ENCODE measurements at regions not wholly inside any gene's neighbourhood (a gene's known extent, or its start where the extent isn't known, plus 50 kb on each side); places are given as distances from the start of the nearest gene placed in this dataset.

GRCh38 chr18:43393174-43393573 lies 115.9 kb upstream of the SYT4 start:
- Histone ChIP-seq H3K9ac (ENCODE audit: low read depth in 1 of 2, low read length in 2 of 2) (no peak overlapping the region), H3K4me1 (ENCODE audit: control insufficient read depth in 2 of 2, insufficient read depth in 2 of 2, low read length in 2 of 2) (no peaks in the 10 kb centered on the region), H3K4me3 (ENCODE audit: low read length in 2 of 2) (no peak overlapping the region), H3K36me3 (ENCODE audit: control insufficient read depth in 2 of 2, insufficient read depth in 2 of 2, low read length in 2 of 2) (no peaks in the 10 kb centered on the region), H3K9me3 (ENCODE audit: control insufficient read depth in 2 of 2, low read length in 2 of 2) (no peaks in the 10 kb centered on the region), H3K27ac (ENCODE audit: low read depth in 2 of 2, low read length in 2 of 2) (no peak overlapping the region), H3K27me3 (ENCODE audit: control insufficient read depth in 2 of 2, insufficient read depth in 2 of 2, low read length in 2 of 2) (no peaks in the 10 kb centered on the region)

GRCh38 chr18:43396266-43396665 lies 119.0 kb upstream of the SYT4 start:
- Histone ChIP-seq H3K9ac (ENCODE audit: low read depth in 1 of 2, low read length in 2 of 2) (no peak overlapping the region), H3K27ac (ENCODE audit: low read depth in 2 of 2, low read length in 2 of 2) (no peak overlapping the region), H3K4me1 (ENCODE audit: control insufficient read depth in 2 of 2, insufficient read depth in 2 of 2, low read length in 2 of 2) (no peaks in the 10 kb centered on the region), H3K9me3 (ENCODE audit: control insufficient read depth in 2 of 2, low read length in 2 of 2) (no peaks in the 10 kb centered on the region), H3K36me3 (ENCODE audit: control insufficient read depth in 2 of 2, insufficient read depth in 2 of 2, low read length in 2 of 2) (no peaks in the 10 kb centered on the region), H3K4me3 (ENCODE audit: low read length in 2 of 2) (no peak overlapping the region), H3K27me3 (ENCODE audit: control insufficient read depth in 2 of 2, insufficient read depth in 2 of 2, low read length in 2 of 2) (no peaks in the 10 kb centered on the region)

GRCh38 chr18:43398601-43399000 lies 121.3 kb upstream of the SYT4 start:
- Histone ChIP-seq H3K27me3 (ENCODE audit: control insufficient read depth in 2 of 2, insufficient read depth in 2 of 2, low read length in 2 of 2) (no peaks in the 10 kb centered on the region), H3K27ac (ENCODE audit: low read depth in 2 of 2, low read length in 2 of 2) (no peak overlapping the region), H3K9ac (ENCODE audit: low read depth in 1 of 2, low read length in 2 of 2) (no peak overlapping the region), H3K4me3 (ENCODE audit: low read length in 2 of 2) (no peak overlapping the region), H3K36me3 (ENCODE audit: control insufficient read depth in 2 of 2, insufficient read depth in 2 of 2, low read length in 2 of 2) (no peaks in the 10 kb centered on the region), H3K4me1 (ENCODE audit: control insufficient read depth in 2 of 2, insufficient read depth in 2 of 2, low read length in 2 of 2) (no peaks in the 10 kb centered on the region), H3K9me3 (ENCODE audit: control insufficient read depth in 2 of 2, low read length in 2 of 2) (no peaks in the 10 kb centered on the region)

- H3K9me3 ChIP-seq (ENCODE audit: control insufficient read depth in 2 of 2, low read length in 2 of 2), result no peaks in the 10 kb centered on the region
- no peaks in the 10 kb centered on the region for H3K36me3 ChIP-seq (ENCODE audit: control insufficient read depth in 2 of 2, insufficient read depth in 2 of 2, low read length in 2 of 2)
- no peak overlapping the region for H3K4me3 ChIP-seq (ENCODE audit: low read length in 2 of 2)
- H3K27ac ChIP-seq (ENCODE audit: low read depth in 2 of 2, low read length in 2 of 2), result no peak overlapping the region
- no peak overlapping the region for H3K9ac ChIP-seq (ENCODE audit: low read depth in 1 of 2, low read length in 2 of 2)
- no peaks in the 10 kb centered on the region for H3K27me3 ChIP-seq (ENCODE audit: control insufficient read depth in 2 of 2, insufficient read depth in 2 of 2, low read length in 2 of 2)
- no peaks in the 10 kb centered on the region for H3K4me1 ChIP-seq (ENCODE audit: control insufficient read depth in 2 of 2, insufficient read depth in 2 of 2, low read length in 2 of 2)
These were observed 127.8 kb upstream of the SYT4 start for GRCh38 chr18:43405097-43405496.

- Histone ChIP-seq H3K4me3 (ENCODE audit: low read length in 2 of 2) (no peak overlapping the region), H3K27ac (ENCODE audit: low read depth in 2 of 2, low read length in 2 of 2) (no peak overlapping the region), H3K9ac (ENCODE audit: low read depth in 1 of 2, low read length in 2 of 2) (no peak overlapping the region), H3K9me3 (ENCODE audit: control insufficient read depth in 2 of 2, low read length in 2 of 2) (no peaks in the 10 kb centered on the region), H3K4me1 (ENCODE audit: control insufficient read depth in 2 of 2, insufficient read depth in 2 of 2, low read length in 2 of 2) (no peaks in the 10 kb centered on the region), H3K27me3 (ENCODE audit: control insufficient read depth in 2 of 2, insufficient read depth in 2 of 2, low read length in 2 of 2) (no peaks in the 10 kb centered on the region), H3K36me3 (ENCODE audit: control insufficient read depth in 2 of 2, insufficient read depth in 2 of 2, low read length in 2 of 2) (no peaks in the 10 kb centered on the region)
These were observed 136.7 kb upstream of the SYT4 start for GRCh38 chr18:43414006-43414405.

- no peaks in the 10 kb centered on the region for H3K4me1 ChIP-seq (ENCODE audit: control insufficient read depth in 2 of 2, insufficient read depth in 2 of 2, low read length in 2 of 2)
- H3K36me3 ChIP-seq (ENCODE audit: control insufficient read depth in 2 of 2, insufficient read depth in 2 of 2, low read length in 2 of 2), result no peaks in the 10 kb centered on the region
- no peak overlapping the region for H3K27ac ChIP-seq (ENCODE audit: low read depth in 2 of 2, low read length in 2 of 2)
- no peak overlapping the region for H3K9ac ChIP-seq (ENCODE audit: low read depth in 1 of 2, low read length in 2 of 2)
- H3K27me3 ChIP-seq (ENCODE audit: control insufficient read depth in 2 of 2, insufficient read depth in 2 of 2, low read length in 2 of 2), result no peaks in the 10 kb centered on the region
- H3K9me3 ChIP-seq (ENCODE audit: control insufficient read depth in 2 of 2, low read length in 2 of 2), result no peaks in the 10 kb centered on the region
- no peak overlapping the region for H3K4me3 ChIP-seq (ENCODE audit: low read length in 2 of 2)
These were observed 142.8 kb upstream of the SYT4 start for GRCh38 chr18:43420091-43420490.

- H3K4me3 ChIP-seq (ENCODE audit: low read length in 2 of 2), result no peak overlapping the region
- no peaks in the 10 kb centered on the region for H3K27me3 ChIP-seq (ENCODE audit: control insufficient read depth in 2 of 2, insufficient read depth in 2 of 2, low read length in 2 of 2)
- no peaks in the 10 kb centered on the region for H3K4me1 ChIP-seq (ENCODE audit: control insufficient read depth in 2 of 2, insufficient read depth in 2 of 2, low read length in 2 of 2)
- H3K36me3 ChIP-seq (ENCODE audit: control insufficient read depth in 2 of 2, insufficient read depth in 2 of 2, low read length in 2 of 2), result no peaks in the 10 kb centered on the region
- no peak overlapping the region for H3K27ac ChIP-seq (ENCODE audit: low read depth in 2 of 2, low read length in 2 of 2)
- H3K9ac ChIP-seq (ENCODE audit: low read depth in 1 of 2, low read length in 2 of 2), result no peak overlapping the region
- no peaks in the 10 kb centered on the region for H3K9me3 ChIP-seq (ENCODE audit: control insufficient read depth in 2 of 2, low read length in 2 of 2)
These were observed 143.7 kb upstream of the SYT4 start for GRCh38 chr18:43420950-43421349.

- Histone ChIP-seq H3K36me3 (ENCODE audit: control insufficient read depth in 2 of 2, insufficient read depth in 2 of 2, low read length in 2 of 2) (no peaks in the 10 kb centered on the region), H3K9me3 (ENCODE audit: control insufficient read depth in 2 of 2, low read length in 2 of 2) (no peaks in the 10 kb centered on the region), H3K4me1 (ENCODE audit: control insufficient read depth in 2 of 2, insufficient read depth in 2 of 2, low read length in 2 of 2) (no peaks in the 10 kb centered on the region), H3K4me3 (ENCODE audit: low read length in 2 of 2) (no peak overlapping the region), H3K27me3 (ENCODE audit: control insufficient read depth in 2 of 2, insufficient read depth in 2 of 2, low read length in 2 of 2) (no peaks in the 10 kb centered on the region), H3K9ac (ENCODE audit: low read depth in 1 of 2, low read length in 2 of 2) (no peak overlapping the region), H3K27ac (ENCODE audit: low read depth in 2 of 2, low read length in 2 of 2) (no peak overlapping the region)
These were observed 145.2 kb upstream of the SYT4 start for GRCh38 chr18:43422518-43422917.

GRCh38 chr18:43435851-43436250 lies 158.6 kb upstream of the SYT4 start:
- H3K4me3 ChIP-seq (ENCODE audit: low read length in 2 of 2), result no peak overlapping the region
- H3K4me1 ChIP-seq (ENCODE audit: control insufficient read depth in 2 of 2, insufficient read depth in 2 of 2, low read length in 2 of 2), result no peaks in the 10 kb centered on the region
- H3K36me3 ChIP-seq (ENCODE audit: control insufficient read depth in 2 of 2, insufficient read depth in 2 of 2, low read length in 2 of 2), result no peaks in the 10 kb centered on the region
- no peak overlapping the region for H3K9ac ChIP-seq (ENCODE audit: low read depth in 1 of 2, low read length in 2 of 2)
- H3K27me3 ChIP-seq (ENCODE audit: control insufficient read depth in 2 of 2, insufficient read depth in 2 of 2, low read length in 2 of 2), result no peaks in the 10 kb centered on the region
- H3K27ac ChIP-seq (ENCODE audit: low read depth in 2 of 2, low read length in 2 of 2), result no peak overlapping the region
- peaks cover 0 to 4% of the 10 kb centered on the region in 2 donors for H3K9me3 ChIP-seq (ENCODE audit: control insufficient read depth in 2 of 2, low read length in 2 of 2)

GRCh38 chr18:43442131-43442530 lies 164.8 kb upstream of the SYT4 start:
- Histone ChIP-seq H3K27ac (ENCODE audit: low read depth in 2 of 2, low read length in 2 of 2) (no peak overlapping the region), H3K9me3 (ENCODE audit: control insufficient read depth in 2 of 2, low read length in 2 of 2) (peaks cover 0 to 4% of the 10 kb centered on the region in 2 donors), H3K9ac (ENCODE audit: low read depth in 1 of 2, low read length in 2 of 2) (no peak overlapping the region), H3K36me3 (ENCODE audit: control insufficient read depth in 2 of 2, insufficient read depth in 2 of 2, low read length in 2 of 2) (no peaks in the 10 kb centered on the region), H3K4me1 (ENCODE audit: control insufficient read depth in 2 of 2, insufficient read depth in 2 of 2, low read length in 2 of 2) (no peaks in the 10 kb centered on the region), H3K4me3 (ENCODE audit: low read length in 2 of 2) (no peak overlapping the region), H3K27me3 (ENCODE audit: control insufficient read depth in 2 of 2, insufficient read depth in 2 of 2, low read length in 2 of 2) (no peaks in the 10 kb centered on the region)

- H3K4me1 ChIP-seq (ENCODE audit: control insufficient read depth in 2 of 2, insufficient read depth in 2 of 2, low read length in 2 of 2), result no peaks in the 10 kb centered on the region
- peaks cover 0 to 4% of the 10 kb centered on the region in 2 donors for H3K9me3 ChIP-seq (ENCODE audit: control insufficient read depth in 2 of 2, low read length in 2 of 2)
- no peak overlapping the region for H3K4me3 ChIP-seq (ENCODE audit: low read length in 2 of 2)
- H3K27me3 ChIP-seq (ENCODE audit: control insufficient read depth in 2 of 2, insufficient read depth in 2 of 2, low read length in 2 of 2), result no peaks in the 10 kb centered on the region
- H3K27ac ChIP-seq (ENCODE audit: low read depth in 2 of 2, low read length in 2 of 2), result no peak overlapping the region
- no peak overlapping the region for H3K9ac ChIP-seq (ENCODE audit: low read depth in 1 of 2, low read length in 2 of 2)
- no peaks in the 10 kb centered on the region for H3K36me3 ChIP-seq (ENCODE audit: control insufficient read depth in 2 of 2, insufficient read depth in 2 of 2, low read length in 2 of 2)
These were observed 165.3 kb upstream of the SYT4 start for GRCh38 chr18:43442571-43442970.

Measured in mucosa of rectum (tissue), 2 donors.